Stimulated activated naive CD8-positive, alpha-beta T cell treated with anti-CD3 and anti-CD28 coated beads, Interleukin-15, amount 100 ng/mL, for 72 hours (primary cell): ENCODE measurements at regions not wholly inside any gene's neighbourhood (a gene's known extent, or its start where the extent isn't known, plus 50 kb on each side); places are given as distances from the start of the nearest gene placed in this dataset.

Experiments
- ATAC-seq: fragments of 150-1000 bp; cut with Tn5 transposase; 2 replicates; pipeline ENCODE4 v1.10.0; 2021; ENCODE audit warnings: mild to moderate bottlenecking, moderate library complexity
- DNase-seq, 2 donors: peaks; one replicate each; pipeline ENCODE4 v3.0.0; 2021 to 2022
- H3K27ac Mint-ChIP-seq, 2 donors: one replicate each; pipeline ENCODE4 v1.8.0; 2022; ENCODE audit warnings: mild to moderate bottlenecking in 2 of 2, mixed read lengths in 2 of 2, moderate library complexity in 2 of 2
- H3K27me3 Mint-ChIP-seq: one replicate; pipeline ENCODE4 v1.8.0; 2022; ENCODE audit warnings: mixed read lengths
- H3K4me1 Mint-ChIP-seq: one replicate; pipeline ENCODE4 v1.8.0; 2022; ENCODE audit warnings: mild to moderate bottlenecking, mixed read lengths
- H3K4me3 Mint-ChIP-seq, 2 donors: one replicate each; pipeline ENCODE4 v1.8.0; 2022; ENCODE audit warnings: mild to moderate bottlenecking in 2 of 2, mixed read lengths in 2 of 2, moderate library complexity in 1 of 2
- H3K9me3 Mint-ChIP-seq, 2 donors: one replicate each; pipeline ENCODE4 v1.8.0; 2022; ENCODE audit warnings: mixed read lengths in 2 of 2

DNA sequence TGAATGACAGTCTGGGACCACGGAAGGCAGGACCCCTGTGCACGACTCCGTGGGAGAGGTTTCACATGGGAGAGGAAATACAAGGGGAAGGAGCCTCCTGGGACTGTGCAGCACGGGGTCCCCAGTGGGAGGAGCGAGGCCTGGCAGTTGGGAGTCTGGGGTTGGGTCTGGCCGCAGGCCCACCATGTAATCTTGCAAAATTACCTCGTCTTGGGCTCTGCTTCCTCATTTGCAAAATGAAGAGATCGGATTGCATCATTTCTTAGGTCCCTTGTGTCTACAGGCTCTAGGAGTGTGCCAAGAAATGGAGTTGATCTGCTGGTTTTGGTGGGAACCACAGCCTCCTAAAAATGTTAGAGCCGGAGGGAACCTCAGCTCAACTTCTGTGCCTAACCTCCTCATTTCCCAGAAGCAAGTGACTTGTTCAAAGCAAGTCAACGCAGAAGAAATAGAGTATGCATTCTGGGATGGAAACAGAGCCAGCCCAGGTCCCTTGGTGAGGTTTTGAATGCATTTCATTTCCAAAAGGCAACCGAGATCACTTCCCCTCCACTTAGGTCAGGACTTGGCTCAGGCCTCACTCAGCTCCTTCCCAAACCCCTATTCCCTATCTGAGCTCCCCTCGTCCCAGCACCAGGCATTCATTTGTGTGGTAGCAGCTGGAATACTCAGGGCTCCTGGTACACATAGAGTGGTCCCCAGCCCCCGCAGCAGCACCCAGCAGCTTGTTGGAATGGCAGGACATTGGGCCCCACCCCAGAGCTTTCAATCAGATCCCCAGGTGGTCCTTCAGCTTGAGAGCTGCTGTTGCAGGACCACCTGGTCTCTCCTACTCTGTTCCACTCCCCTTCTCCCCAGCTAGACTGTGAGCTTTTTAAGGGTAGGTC, 267.7 kb downstream of the XXYLT1 start:
- peak overlapping the region; percentile 24 to 50 for H3K27ac Mint-ChIP-seq
- H3K9me3 Mint-ChIP-seq: no peaks in the 10 kb centered on the region
- peaks cover 15% of the 10 kb centered on the region for H3K27me3 Mint-ChIP-seq
- peaks cover 6% of the 10 kb centered on the region for H3K4me1 Mint-ChIP-seq
- no peak for ATAC-seq
- H3K4me3 Mint-ChIP-seq: no peak overlapping the region
- no peak for DNase-seq

DNA sequence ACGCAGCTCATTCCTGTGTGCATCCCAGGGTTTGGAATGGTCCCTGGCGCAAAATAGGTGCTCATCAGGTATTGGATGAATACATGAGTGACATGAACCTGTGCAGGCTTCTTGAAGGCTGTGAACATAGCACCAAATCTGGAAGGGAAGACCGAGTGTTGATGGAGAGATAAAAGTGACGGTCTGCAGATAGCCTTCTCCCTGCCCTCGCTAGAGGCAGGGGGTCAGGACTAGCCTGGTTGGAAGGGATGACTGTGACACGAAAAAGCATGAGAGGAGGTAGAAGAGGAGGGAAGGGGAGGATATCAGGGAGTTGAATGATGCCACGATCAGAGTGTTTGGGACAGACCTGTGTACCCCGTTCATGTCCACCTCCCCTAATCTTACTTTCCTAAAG, 267.1 kb downstream of the XXYLT1 start:
- Mint-ChIP-seq H3K27me3 (peaks cover 15% of the 10 kb centered on the region), H3K27ac (no peak overlapping the region), H3K4me3 (no peak overlapping the region), H3K9me3 (no peaks in the 10 kb centered on the region), H3K4me1 (peaks cover 6% of the 10 kb centered on the region)
- ATAC-seq (no peak), DNase-seq (no peak)

DNA sequence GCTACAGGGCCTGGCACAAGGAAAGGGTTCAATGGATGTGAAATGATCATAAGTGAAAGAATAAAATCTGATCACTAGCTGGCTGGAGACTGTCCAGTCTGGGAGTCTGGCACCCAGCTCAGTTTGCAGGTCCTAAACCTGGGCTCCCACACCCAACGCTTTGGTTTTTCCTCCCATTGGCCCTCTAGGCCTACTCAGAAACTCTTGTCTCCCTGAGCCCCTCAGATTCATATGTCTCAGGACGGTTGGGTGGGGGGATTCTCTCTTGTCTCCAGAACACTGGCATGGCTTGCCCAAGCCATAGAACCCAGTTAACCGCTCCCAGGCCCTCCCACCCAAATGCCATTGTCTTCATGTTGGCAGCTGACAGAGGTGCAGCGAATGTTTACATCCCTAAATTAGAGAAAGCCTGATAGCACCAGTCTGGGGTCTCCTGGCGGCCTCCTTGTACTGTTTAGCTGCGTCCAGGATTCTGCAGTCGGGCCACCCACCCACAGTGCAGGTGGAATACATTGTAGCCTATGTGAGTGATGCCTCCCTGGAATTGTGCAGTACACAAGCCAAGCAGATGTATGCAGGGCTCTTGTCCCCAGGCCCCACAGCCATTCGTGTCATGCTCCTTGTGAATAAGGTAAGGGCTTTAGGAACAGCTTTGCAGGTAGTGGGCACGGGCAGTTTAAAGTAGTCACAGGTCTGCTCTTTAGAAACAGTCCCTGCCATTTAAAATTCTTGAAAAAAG, 266.3 kb downstream of the XXYLT1 start:
- DNase-seq (no peak), ATAC-seq (no peak)
- H3K4me1 Mint-ChIP-seq: peaks cover 6% of the 10 kb centered on the region
- H3K4me3 Mint-ChIP-seq: no peak overlapping the region
- H3K27me3 Mint-ChIP-seq: peaks cover 15% of the 10 kb centered on the region
- H3K9me3 Mint-ChIP-seq: no peaks in the 10 kb centered on the region
- no peak overlapping the region for H3K27ac Mint-ChIP-seq

DNA sequence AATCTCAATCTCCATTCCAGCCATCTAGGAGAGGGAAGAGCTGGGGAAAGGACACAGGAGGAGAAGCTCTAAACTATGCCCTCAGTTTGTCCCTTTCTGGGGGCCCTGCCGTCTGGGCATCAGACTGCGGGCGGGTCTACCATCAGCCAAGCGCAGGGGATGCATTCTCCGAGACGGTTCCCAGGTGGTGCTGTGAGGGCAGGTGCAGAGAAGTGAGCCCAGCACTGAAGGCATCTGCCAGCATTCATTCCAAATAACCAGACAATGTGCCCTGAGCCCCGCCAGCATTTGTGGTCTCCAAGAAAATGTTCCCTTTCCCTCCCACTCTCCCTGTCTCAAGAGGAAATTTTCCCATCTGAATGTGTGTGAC, 265.7 kb downstream of the XXYLT1 start:
- Mint-ChIP-seq H3K27ac (no peak overlapping the region), H3K4me3 (no peak overlapping the region), H3K9me3 (no peaks in the 10 kb centered on the region), H3K27me3 (peaks cover 15% of the 10 kb centered on the region), H3K4me1 (peaks cover 6% of the 10 kb centered on the region)
- ATAC-seq: no peak
- no peak for DNase-seq

DNA sequence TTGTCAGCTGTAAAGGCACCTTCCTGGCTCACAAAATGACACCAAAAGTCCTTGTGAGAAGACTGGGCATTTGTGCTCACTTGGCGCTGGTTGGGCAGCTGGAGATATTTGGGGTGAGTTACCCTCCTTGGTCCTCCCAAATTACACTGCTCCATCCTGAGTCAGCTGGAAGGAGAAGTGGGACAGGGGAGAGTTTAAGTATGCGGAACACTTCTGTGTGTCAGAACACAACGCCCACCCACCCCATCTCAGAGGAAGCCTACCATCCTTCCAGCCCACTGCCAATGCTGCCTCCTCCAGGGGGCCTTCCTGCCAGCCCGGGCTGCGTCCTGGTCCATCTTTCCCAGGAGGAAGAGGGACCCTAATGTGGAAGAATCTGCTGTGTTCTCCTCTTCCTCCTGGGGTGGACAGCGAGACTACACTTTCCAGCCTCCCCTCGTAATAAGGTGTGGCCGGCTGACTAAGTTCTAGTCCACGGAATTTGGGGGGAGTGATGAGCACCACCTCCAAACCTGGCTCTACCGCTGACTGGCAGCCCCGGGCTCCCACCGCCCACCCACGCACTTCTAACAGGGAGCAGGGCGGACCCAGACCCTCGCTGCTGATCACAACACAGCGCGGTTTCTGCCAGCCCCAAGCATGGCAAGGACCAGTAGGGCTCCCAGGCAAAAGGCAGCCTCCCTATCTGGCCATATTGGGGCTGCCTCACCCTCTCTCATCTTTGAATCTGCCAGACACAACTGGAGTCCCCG, 265.0 kb downstream of the XXYLT1 start:
- Mint-ChIP-seq H3K9me3 (no peaks in the 10 kb centered on the region), H3K4me3 (no peak overlapping the region), H3K27me3 (peaks cover 15% of the 10 kb centered on the region), H3K4me1 (peaks cover 6% of the 10 kb centered on the region), H3K27ac (no peak overlapping the region)
- no peak for DNase-seq
- ATAC-seq: no peak

DNA sequence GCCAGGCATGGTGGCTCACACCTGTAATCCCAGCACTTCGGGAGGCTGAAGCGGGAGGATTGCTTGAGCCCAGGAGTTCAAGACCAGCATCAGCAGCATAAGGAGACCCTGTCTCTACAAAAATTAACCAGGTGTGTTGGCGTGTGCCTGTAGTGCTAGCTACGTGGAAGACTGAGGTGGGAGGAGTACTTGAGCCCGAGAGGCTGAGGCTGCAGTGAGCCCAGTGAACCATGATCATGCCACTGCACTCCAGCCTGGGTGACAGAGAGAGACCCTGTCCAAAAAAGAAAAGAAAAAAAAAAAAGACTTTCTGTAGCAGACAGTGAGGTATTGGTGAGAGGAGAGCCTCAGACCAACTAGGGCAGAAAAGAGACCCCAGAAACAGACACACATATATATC, 263.8 kb downstream of the XXYLT1 start:
- Mint-ChIP-seq H3K4me1 (peaks cover 6% of the 10 kb centered on the region), H3K9me3 (no peaks in the 10 kb centered on the region), H3K27ac (no peak overlapping the region), H3K4me3 (no peak overlapping the region), H3K27me3 (peaks cover 9% of the 10 kb centered on the region)
- ATAC-seq: no peak
- no peak for DNase-seq

DNA sequence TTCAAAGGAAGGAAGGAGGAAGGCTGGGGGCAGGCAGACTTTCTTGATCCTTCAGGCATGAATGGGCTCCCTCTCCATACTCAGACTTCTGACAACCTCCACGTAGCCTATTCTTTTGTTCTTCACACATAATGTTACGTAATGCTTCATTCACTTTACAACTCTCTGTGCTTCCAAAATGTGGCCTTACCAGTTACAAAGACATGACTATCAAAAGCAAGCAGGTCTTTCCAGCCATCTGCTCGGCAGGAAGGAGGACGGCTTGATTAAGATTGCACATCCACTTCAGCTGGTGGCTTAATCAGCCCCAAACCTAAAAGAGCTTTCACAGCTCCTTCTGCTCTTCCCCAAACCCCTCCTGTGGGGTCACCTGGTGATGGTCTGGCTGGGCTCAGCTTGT, 263.2 kb downstream of the XXYLT1 start:
- Mint-ChIP-seq H3K27me3 (peaks cover 5% of the 10 kb centered on the region), H3K4me3 (no peak overlapping the region), H3K4me1 (peaks cover 4% of the 10 kb centered on the region), H3K9me3 (no peaks in the 10 kb centered on the region), H3K27ac (no peak overlapping the region)
- ATAC-seq (no peak), DNase-seq (peak in 1 of 2 donors; percentile 2)

DNA sequence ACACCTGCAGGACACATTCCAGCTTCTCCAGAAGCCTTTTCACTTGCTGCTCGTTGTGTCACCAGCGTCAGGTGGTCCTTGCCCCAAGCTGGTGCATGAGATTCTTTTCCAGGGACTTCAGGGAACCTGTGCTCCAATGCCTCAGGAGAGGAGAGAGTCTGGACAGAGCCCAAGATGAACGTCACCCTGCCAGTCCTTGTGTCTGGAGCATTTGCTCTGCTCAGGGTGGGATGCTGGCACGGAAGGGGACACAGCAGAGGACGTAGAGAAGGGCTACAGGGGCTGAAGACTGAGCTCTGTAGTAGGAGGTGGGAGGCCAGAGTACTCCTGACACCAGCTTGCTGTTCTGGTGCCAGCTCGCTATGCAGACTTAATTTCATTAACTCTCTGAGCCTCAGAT, 262.1 kb downstream of the XXYLT1 start:
- ATAC-seq (no peak), DNase-seq (no peak)
- H3K4me1 Mint-ChIP-seq: no peaks in the 10 kb centered on the region
- no peaks in the 10 kb centered on the region for H3K9me3 Mint-ChIP-seq
- no peak overlapping the region for H3K4me3 Mint-ChIP-seq
- H3K27ac Mint-ChIP-seq: peak overlapping the region in 1 of 2 donors; percentile 79
- H3K27me3 Mint-ChIP-seq: no peaks in the 10 kb centered on the region

DNA sequence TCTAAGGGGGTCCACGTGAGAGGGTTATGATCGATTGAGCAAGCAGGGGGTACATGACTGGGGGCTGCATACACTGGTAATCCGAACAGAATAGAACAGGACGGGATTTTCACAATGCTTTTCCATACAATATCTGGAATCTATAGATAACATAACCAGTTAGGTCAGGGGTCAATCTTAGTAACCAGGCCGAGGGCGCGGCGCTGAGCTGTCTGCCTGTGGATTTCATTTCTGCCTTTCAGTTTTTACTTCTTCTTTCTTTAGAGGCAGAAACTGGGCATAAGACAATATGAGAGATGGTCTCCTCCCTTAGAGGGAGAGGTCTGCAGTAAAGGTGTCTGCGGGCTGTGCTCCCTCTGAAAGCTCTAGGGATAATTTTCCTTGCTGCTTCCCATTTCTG, 261.3 kb downstream of the XXYLT1 start:
- Mint-ChIP-seq H3K4me1 (peaks cover under 1% of the 10 kb centered on the region), H3K27ac (no peak overlapping the region), H3K27me3 (no peaks in the 10 kb centered on the region), H3K9me3 (no peaks in the 10 kb centered on the region), H3K4me3 (no peak overlapping the region)
- DNase-seq (peak in 1 of 2 donors; percentile 1), ATAC-seq (no peak)

DNA sequence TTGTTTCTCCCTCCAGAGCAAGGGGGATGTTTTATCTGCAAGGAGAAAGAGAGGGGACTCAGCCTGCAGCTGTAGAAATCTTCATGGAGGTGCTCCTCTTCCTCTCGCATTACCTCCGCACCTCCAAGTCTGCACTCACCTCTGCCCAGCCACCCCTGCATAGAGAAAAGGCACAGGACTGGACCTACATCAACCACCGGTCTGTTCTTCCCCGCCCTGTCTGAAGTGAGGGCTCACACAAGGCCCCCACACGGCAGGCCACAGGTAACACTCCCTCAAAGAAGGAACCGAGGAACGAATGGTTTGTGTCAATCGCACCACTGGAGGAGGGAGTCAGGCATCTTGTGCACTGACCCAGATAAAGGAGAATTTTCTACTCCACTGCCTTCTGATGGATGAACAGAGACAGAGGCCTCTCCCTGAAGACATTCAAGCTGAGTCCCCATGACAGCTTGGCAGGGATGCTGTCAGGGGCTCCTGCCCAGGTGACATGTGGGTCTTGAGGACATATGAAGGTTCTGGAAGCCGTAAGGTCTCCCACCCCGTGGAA, 260.3 kb downstream of the XXYLT1 start:
- DNase-seq: peak in 1 of 2 donors; percentile 1
- ATAC-seq: no peak
- Mint-ChIP-seq H3K27ac (peak overlapping the region in 1 of 2 donors; percentile 79), H3K27me3 (no peaks in the 10 kb centered on the region), H3K4me3 (no peak overlapping the region), H3K9me3 (no peaks in the 10 kb centered on the region), H3K4me1 (peaks cover 6% of the 10 kb centered on the region)

DNA sequence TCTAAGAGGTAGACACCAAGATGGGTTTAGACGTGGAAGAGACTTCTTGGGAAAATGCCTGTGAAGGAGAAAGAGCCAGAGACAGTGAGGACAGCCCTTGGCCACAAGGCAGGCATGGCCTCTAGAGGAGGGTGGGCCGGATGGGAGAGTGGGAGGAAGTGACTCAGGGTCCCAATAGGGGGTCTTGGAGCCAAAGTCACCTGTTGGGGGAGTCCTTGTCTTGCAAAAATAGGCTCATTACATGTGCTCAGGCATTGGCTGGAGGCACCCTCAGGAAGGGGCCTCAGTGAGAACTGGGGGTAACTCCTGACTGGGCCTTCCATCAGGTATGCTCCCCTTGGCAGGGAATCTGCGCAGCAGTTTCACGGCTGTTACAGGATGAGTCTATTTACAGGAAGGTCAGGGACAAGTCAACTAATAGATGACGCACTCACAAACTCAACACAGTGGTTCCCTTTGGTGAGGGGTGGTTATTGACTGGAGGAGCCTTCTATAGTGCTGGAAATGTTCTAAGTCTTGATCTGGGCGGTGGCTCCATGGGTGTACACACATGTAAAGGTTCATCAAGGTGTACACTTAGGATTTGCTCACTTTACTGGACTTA, 259.6 kb downstream of the XXYLT1 start:
- Mint-ChIP-seq H3K27me3 (no peaks in the 10 kb centered on the region), H3K4me3 (no peak overlapping the region), H3K4me1 (peaks cover 6% of the 10 kb centered on the region), H3K27ac (peak overlapping the region; percentile 56 to 75), H3K9me3 (no peaks in the 10 kb centered on the region)
- ATAC-seq: no peak
- peak in 1 of 2 donors; percentile 7 for DNase-seq

DNA sequence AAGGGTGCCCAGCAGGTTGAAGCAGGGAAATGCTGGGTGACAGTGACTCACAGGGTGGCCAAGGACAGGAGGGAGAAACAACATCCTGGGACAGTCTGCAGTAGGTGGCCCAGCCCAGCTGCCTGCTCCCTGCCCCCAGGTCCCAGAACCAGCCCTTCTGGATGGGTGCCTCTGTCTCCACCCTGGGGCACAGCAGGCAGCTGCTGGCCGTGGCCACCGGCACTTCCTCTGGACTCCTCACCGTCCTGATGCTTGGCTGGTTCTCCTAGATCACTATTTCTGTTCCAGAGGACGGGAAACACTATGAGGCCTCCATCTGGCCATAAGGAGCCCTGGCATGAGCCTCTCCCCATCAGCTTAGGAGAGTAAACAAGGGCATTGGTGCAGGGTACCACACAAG, 258.9 kb downstream of the XXYLT1 start:
- no peak overlapping the region for H3K27ac Mint-ChIP-seq
- no peaks in the 10 kb centered on the region for H3K9me3 Mint-ChIP-seq
- DNase-seq (peak in 1 of 2 donors; percentile 4), ATAC-seq (peak; percentile 30)
- no peaks in the 10 kb centered on the region for H3K27me3 Mint-ChIP-seq
- H3K4me3 Mint-ChIP-seq: no peak overlapping the region
- peaks cover 6% of the 10 kb centered on the region for H3K4me1 Mint-ChIP-seq

DNA sequence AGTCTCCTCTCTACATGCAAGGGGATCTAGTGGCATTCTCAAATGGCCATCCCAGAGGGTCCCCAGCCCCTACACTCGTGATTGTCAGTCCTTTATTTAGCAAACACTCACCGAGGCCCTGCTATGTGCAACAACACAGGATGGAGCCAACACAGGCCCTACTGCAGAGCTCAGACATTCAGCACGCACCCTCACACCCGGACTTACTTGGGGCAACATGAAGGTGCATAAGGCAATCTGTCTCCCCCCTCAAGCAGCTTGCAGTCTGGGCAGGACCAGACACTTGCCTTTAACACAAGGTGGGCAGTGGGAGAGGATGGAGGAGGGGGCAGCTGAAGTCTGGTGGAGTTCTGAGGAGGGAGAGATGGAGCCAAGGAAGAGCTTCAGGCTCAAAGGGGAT, 258.4 kb downstream of the XXYLT1 start:
- ATAC-seq: no peak
- H3K4me3 Mint-ChIP-seq: no peak overlapping the region
- DNase-seq: no peak
- H3K4me1 Mint-ChIP-seq: peaks cover 6% of the 10 kb centered on the region
- H3K27ac Mint-ChIP-seq: no peak overlapping the region
- no peaks in the 10 kb centered on the region for H3K9me3 Mint-ChIP-seq
- H3K27me3 Mint-ChIP-seq: no peaks in the 10 kb centered on the region

DNA sequence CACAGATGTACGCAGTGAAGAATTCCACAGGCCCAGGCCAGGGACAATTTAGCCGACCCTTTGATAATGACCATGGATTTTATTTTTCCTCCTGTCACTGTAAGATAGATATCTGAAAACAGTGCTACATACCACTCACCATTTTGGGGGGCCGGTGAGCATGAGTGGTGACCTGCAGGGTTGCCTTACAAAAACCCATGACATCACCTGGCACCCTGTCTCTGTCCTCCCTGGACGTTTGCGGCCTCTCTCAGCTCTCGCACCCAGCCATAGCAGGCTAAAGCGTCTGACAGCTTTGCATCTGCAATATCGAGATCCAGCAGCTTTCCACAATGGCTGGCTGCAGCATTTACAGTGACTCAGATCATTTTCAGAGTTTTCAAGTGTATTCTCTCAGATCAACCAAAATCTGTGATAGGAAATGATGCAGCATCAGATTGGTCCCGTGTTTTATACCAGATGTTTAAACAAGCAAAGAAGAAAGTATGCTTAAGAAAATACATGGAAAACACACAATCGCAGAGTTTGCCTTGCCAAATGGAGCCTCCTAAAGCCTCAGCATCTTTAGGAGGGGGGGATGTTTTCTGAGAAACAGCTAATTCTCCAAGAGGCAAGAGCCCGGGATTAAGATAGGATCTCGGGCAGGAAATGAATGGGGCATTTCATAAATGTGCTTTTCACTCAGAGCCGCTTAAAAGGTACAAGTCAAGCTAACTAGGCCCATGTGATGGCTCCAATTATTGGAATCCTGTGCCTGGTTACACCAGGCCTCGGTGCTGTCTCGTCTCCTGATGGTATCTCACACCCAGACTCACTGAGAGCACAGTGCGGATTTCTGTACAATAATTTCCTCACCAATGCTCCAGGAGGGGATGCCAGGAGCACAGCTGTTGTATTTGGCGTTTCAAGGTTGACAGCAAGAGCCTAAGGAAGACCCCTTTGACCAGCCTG, 257.3 kb downstream of the XXYLT1 start:
- ATAC-seq (no peak), DNase-seq (no peak)
- no peaks in the 10 kb centered on the region for H3K27me3 Mint-ChIP-seq
- no peak overlapping the region for H3K4me3 Mint-ChIP-seq
- peaks cover 6% of the 10 kb centered on the region for H3K4me1 Mint-ChIP-seq
- no peak overlapping the region for H3K27ac Mint-ChIP-seq
- H3K9me3 Mint-ChIP-seq: no peaks in the 10 kb centered on the region
